GM18867 (cell line): ENCODE measurements at regions not wholly inside any gene's neighbourhood (a gene's known extent, or its start where the extent isn't known, plus 50 kb on each side); places are given as distances from the start of the nearest gene placed in this dataset.

ENCODE experiments used
- ATAC-seq: cut with Tn5 transposase; IDR thresholded peaks from one replicate; pipeline ENCODE4 v1.9.1; 2021; ENCODE audit warnings: mild to moderate bottlenecking, moderate library complexity; ENCODE audit not compliant: unreplicated experiment

GRCh38 chr7:128167791-128168666 lies 73.0 kb upstream of the LEP start:
- ATAC-seq: no peak

- no peak for ATAC-seq
These were observed 72.3 kb upstream of the LEP start for GRCh38 chr7:128168667-128169210.

DNA sequence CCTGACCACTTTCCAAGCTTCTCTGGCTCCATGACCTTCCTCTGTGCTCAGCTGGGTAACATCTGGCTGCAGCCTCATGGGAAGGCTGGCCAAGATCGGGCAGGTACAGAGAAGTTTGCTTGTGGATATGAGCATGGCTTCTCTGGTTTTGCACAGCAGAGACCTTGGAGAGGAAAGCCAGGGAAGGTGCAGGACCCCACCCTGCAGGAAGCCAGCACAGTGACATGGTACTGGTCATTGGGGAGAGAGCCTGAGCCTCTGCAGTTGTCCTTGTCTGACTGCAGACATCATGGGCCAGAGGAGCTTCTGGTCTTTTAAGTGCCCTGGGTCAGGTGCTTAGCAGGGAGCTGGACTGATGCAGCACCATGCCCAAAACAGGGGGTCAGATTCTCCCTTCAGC lies 70.6 kb upstream of the LEP start:
- ATAC-seq: no peak

- ATAC-seq: no peak
These were observed 69.6 kb upstream of the LEP start for GRCh38 chr7:128171342-128171918.

- ATAC-seq: no peak
These were observed 68.9 kb upstream of the LEP start for GRCh38 chr7:128172151-128172550.

DNA sequence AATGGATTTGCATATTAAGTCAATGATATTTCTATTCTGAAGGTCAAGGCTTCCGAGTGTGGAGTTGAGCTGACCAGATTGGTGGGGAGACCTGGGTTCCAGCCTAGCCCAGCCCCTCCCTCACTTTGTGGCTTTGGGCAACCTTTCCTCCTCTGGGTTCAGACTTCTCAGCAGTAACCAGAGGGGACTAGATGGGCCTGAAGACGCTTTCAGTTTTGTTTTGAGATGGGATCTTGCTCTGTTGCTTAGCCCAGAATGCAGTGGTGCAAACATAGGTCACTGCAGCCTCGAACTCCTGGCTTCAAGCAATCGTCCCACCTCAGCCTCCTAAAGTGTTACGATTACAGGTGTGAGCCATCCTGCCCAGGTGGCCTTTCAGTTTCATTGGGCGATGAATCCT lies 68.1 kb upstream of the LEP start:
- peak; percentile 58 for ATAC-seq

DNA sequence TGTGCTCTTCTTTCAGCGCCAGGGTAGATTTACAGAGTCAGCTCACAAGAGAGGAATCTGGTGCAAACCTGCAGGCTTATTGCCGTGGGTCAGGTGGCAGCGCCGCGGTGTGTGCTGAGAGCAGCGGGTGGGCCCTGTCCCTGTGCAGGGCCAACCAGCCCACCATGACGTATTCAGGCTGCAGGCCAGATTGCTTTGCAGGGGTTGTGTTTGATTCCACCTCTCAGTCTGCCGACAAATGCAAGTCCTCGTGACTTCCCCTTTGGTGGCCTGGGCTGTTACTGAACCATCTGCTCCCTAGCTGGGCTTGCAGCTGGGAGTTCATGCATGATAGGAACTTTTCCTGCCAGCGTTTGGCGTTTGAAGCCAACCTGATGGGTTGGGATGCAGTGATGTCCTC lies 66.7 kb upstream of the LEP start:
- no peak for ATAC-seq

GRCh38 chr7:128176696-128177095 lies 64.4 kb upstream of the LEP start:
- ATAC-seq: no peak

- no peak for ATAC-seq
These were observed 63.1 kb upstream of the LEP start for GRCh38 chr7:128177768-128178550.

DNA sequence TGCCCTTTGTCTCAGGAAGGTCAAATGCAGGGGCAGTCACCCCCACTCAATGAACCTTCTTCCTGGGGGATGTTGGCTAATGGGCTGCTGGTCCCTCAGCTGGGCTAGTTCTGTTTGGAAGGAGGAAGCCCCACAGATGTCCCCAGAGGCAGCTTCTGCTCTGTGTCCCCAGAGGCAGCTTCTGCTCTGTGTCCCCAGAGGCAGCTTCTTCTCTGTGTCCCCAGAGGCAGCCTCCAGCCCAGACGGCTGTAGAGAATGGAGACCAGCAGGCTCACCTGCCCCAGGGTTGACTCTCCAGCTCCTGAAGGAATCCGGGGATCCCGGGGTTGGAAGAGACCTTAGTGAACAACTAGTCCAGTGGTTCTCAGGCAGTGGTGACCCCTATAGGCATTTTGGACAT lies 62.5 kb upstream of the LEP start:
- no peak for ATAC-seq

- no peak for ATAC-seq
These were observed 52.5 kb upstream of the LEP start for GRCh38 chr7:128188396-128189230.

GRCh38 chr7:128189231-128189930 lies 51.7 kb upstream of the LEP start:
- no peak for ATAC-seq

DNA sequence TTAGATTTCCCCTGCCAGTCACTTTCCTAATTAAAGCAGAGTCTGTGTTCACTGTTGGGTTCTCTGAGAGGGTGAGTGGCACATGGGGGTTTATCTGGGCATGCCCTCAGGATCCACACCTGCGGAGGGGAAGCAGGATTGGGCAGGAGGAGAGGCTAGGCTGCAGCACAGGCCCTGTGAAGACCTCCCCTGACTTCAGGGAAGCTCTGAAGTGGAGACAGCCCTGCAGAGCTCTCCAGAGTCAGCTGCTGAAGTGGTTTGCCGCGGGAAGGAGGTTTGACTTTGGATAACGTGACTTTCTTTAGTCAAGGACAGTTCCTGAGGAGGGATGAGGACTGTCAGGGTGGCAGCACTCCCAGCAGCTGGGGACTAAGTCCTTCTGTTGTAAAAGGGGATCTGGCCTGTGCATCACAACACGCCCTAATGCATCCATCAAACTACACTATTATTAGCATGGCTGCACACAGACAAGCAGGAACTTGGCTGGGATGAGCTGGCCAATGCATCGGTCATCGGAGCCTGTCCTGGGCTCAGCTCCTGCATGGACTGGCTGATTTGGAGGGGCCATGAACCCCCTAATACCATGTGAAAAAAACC lies 50.9 kb upstream of the LEP start:
- ATAC-seq: no peak

DNA sequence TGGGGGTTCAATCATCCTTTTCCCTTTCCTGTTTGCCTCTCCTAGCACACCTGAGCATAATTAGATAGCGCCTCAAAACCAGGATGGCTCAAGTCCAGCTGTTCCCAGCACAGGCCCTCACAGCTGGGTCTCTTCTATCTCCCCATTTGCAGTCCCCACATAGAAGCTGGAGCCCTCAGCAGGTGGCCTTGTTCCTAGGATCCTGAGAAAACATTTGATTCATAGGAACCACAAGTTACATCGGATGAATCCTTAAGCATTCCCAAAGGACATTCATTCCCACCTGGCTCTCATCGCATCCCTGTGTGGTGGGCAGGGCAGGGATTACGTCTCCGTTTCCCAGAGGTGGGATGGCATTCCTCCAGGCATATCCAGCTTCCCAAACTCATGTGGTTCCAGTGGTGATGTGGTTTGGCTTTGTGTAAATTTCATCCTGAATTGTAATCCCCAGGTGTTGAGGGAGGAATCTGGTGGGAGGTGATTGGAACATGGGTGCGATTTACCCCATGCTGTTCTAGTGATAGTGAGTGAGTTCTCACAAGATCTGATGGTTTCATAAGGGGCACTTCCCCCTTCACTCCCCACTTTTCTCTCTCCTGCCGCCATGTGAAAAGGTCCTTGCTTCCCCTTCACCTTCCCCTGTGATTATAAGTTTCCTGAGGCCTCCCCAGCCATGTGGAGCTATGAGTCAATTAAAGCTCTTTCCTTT lies 49.8 kb upstream of the LEP start:
- no peak for ATAC-seq
